Testis (tissue), 2 donors: ENCODE measurements at regions not wholly inside any gene's neighbourhood (a gene's known extent, or its start where the extent isn't known, plus 50 kb on each side); places are given as distances from the start of the nearest gene placed in this dataset.
"Not testable (repeated sequence)": the region's sequence is repeated elsewhere in the genome, so short reads cannot be mapped to it uniquely, and the experiment has no call there.

Source experiments
- DNase-seq: peaks from one replicate; pipeline ENCODE4 v3.0.0-alpha.2; 2019
- H3K27ac ChIP-seq, 2 donors: fragments of 200-600 bp; sonication (generic); one replicate each; pipeline ENCODE4 v1.5.1; 2019
- H3K27me3 ChIP-seq: fragments of 200-600 bp; sonication (generic); one replicate; pipeline ENCODE4 v1.5.1; 2019
- H3K36me3 ChIP-seq: fragments of 200-600 bp; sonication (generic); one replicate; pipeline ENCODE4 v1.5.1; 2017; ENCODE audit warnings: low read depth; ENCODE audit errors: missing control alignments
- H3K4me1 ChIP-seq: fragments of 200-600 bp; sonication (generic); one replicate; pipeline ENCODE4 v1.5.1; 2019
- H3K4me3 ChIP-seq, 2 donors: fragments of 200-600 bp; sonication (generic); one replicate each; pipeline ENCODE4 v1.5.1; 2017 to 2019
- H3K9me3 ChIP-seq: fragments of 200-600 bp; sonication (generic); one replicate; pipeline ENCODE4 v1.5.1; 2017
- POLR2A ChIP-seq: fragments of 450-650 bp; IDR thresholded peaks from one replicate; pipeline ENCODE4 v1.6.1; 2017; ENCODE audit warnings: antibody characterized with exemption, mild to moderate bottlenecking, moderate library complexity
- WGBS, 2 donors: methylation state at CpG; one replicate each; pipeline ENCODE4 v1.1.5; 2018; 5-methylcytosine and 5-hydroxymethylcytosine counted together
- intact Hi-C: fragments of 100-400 bp; cut with DNase I; formaldehyde crosslinking; loops from one replicate; pipeline ENCODE4 v1.15.1; 2023; ENCODE audit warnings: low total_unique reads
- TF ChIP-seq, protein P1 (sequence below), 3 experiments: fragments of 450-650 bp in 2 of 3; fragments of 200-600 bp in 1 of 3; sonication (generic) in 1 of 3; IDR thresholded peaks; one replicate each; pipeline ENCODE4 v1.5.1; 2016 to 2019; ENCODE audit warnings: antibody characterized with exemption in 3 of 3, mild to moderate bottlenecking in 2 of 3, moderate library complexity in 1 of 3

GRCh38 chr20:58038123-58038654 is 190.3 kb downstream of the ANKRD60 start:
- H3K27ac ChIP-seq, result no peak overlapping the region

GRCh38 chr20:58037631-58038030 is 190.8 kb downstream of the ANKRD60 start:
- intact Hi-C loops, result no loop called here
- Histone ChIP-seq H3K9me3 (no peaks in the 10 kb centered on the region), H3K36me3 (no peaks in the 10 kb centered on the region), H3K27ac (no peak overlapping the region), H3K4me1 (no peaks in the 10 kb centered on the region), H3K4me3 (no peak overlapping the region), H3K27me3 (no peaks in the 10 kb centered on the region)
- TF ChIP-seq POLR2A, result no peak
- TF ChIP-seq, protein P1, sequence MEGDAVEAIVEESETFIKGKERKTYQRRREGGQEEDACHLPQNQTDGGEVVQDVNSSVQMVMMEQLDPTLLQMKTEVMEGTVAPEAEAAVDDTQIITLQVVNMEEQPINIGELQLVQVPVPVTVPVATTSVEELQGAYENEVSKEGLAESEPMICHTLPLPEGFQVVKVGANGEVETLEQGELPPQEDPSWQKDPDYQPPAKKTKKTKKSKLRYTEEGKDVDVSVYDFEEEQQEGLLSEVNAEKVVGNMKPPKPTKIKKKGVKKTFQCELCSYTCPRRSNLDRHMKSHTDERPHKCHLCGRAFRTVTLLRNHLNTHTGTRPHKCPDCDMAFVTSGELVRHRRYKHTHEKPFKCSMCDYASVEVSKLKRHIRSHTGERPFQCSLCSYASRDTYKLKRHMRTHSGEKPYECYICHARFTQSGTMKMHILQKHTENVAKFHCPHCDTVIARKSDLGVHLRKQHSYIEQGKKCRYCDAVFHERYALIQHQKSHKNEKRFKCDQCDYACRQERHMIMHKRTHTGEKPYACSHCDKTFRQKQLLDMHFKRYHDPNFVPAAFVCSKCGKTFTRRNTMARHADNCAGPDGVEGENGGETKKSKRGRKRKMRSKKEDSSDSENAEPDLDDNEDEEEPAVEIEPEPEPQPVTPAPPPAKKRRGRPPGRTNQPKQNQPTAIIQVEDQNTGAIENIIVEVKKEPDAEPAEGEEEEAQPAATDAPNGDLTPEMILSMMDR (IDR thresholded peaks at IDR 0.05), result no peak
- DNase-seq, result no peak
- 100% methylated on average over 2 of the region's 2 CpGs for WGBS, 2 donors

More at GRCh38 chr20:58038123-58038654, 190.3 kb downstream of the ANKRD60 start:
- intact Hi-C loops, result no loop called here
- H3K4me1 ChIP-seq, result no peaks in the 10 kb centered on the region
- H3K9me3 ChIP-seq, result no peaks in the 10 kb centered on the region
- no peaks in the 10 kb centered on the region for H3K36me3 ChIP-seq
- no peak overlapping the region for H3K4me3 ChIP-seq
- WGBS, 2 donors, result 90 to 94% methylated on average over 9 of the region's 9 CpGs
- H3K27me3 ChIP-seq, result no peaks in the 10 kb centered on the region
- DNase-seq, result no peak
- TF ChIP-seq POLR2A, result no peak
- TF ChIP-seq, protein P1 (IDR thresholded peaks at IDR 0.05), result no peak

DNA sequence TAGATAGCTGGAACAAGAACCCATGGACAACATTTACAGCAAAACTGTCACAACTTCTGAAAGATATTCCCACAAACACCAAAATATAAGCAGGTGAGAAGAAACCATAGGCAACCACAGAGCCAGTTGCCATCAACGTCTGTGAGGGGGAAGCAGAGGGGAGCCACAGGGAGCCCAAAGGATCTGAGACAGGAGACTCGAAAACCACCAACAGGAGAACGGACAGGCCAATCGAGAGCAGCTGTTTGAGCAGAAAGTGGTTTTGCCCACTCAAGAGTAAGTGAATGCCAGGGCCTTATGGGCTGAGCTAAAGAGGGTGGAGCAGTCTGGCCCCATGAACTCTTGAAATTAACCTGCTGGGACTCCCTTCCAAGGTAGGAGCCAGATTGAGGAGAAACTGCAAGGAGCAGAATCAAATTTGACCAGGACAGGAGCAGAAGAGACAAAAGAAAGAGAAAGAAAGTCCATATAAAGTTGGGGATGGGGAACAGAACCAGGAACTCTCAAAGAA is 195.4 kb downstream of the ANKRD60 start:
- Histone ChIP-seq H3K4me3 (no peak overlapping the region), H3K9me3 (no peaks in the 10 kb centered on the region), H3K27me3 (no peaks in the 10 kb centered on the region), H3K36me3 (no peaks in the 10 kb centered on the region), H3K4me1 (no peaks in the 10 kb centered on the region), H3K27ac (no peak overlapping the region)
- intact Hi-C loops, result no loop called here
- TF ChIP-seq, protein P1 (IDR thresholded peaks at IDR 0.05), result no peak
- no peak for TF ChIP-seq POLR2A
- WGBS, 2 donors, result 88 to 93% methylated on average over 4 of the region's 4 CpGs
- no peak for DNase-seq

DNA sequence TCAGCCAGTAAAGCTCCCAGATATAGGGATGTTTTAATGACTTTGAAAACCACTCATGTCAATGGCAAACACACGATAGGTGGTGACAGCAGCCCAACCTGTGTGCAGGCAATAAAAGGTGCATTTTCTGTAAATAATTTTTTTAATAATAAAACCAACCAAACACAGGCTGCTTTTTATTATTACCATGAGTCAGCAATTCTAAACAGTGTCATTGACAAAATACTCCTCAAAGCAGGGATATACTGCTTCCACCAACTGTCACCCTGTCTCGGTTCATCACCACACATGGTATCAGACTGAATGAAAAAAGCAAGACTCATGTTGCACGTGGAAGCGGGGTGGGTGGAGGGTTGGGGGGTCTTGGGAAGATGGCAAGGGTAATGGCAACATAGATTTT is 195.9 kb downstream of the ANKRD60 start:
- H3K4me1 ChIP-seq, result no peaks in the 10 kb centered on the region
- H3K36me3 ChIP-seq, result no peaks in the 10 kb centered on the region
- WGBS, 2 donors, result 89 to 93% methylated on average over 4 of the region's 4 CpGs
- no peaks in the 10 kb centered on the region for H3K9me3 ChIP-seq
- TF ChIP-seq, protein P1 (IDR thresholded peaks at IDR 0.05), result no peak
- no peak for TF ChIP-seq POLR2A
- intact Hi-C loops, result no loop called here
- H3K4me3 ChIP-seq, result no peak overlapping the region
- DNase-seq, result no peak
- H3K27ac ChIP-seq, result no peak overlapping the region
- no peaks in the 10 kb centered on the region for H3K27me3 ChIP-seq

- WGBS, 2 donors, result 88 to 98% methylated on average over 7 of the region's 7 CpGs
- intact Hi-C loops, DNase-seq: not testable (repeated sequence)
Observed at GRCh38 chr20:58031350-58031749, 197.1 kb downstream of the ANKRD60 start.

More at GRCh38 chr20:58031350-58031749, 197.1 kb downstream of the ANKRD60 start:
- H3K27me3 ChIP-seq, H3K9me3 ChIP-seq, H3K4me1 ChIP-seq, H3K27ac ChIP-seq, H3K4me3 ChIP-seq, H3K36me3 ChIP-seq: not testable (repeated sequence)
